MM.1S (cell line): ENCODE measurements at regions not wholly inside any gene's neighbourhood (a gene's known extent, or its start where the extent isn't known, plus 50 kb on each side); places are given as distances from the start of the nearest gene placed in this dataset.

Source experiments
- CTCF ChIP-seq: fragments of 300-600 bp; sonication (generic); IDR thresholded peaks from 2 replicates; pipeline ENCODE4 v1.5.1; 2016; ENCODE audit warnings: antibody characterized with exemption, low read length, mixed read lengths
- EZH2 ChIP-seq: fragments of 300-600 bp; sonication (generic); optimal IDR thresholded peaks from 2 replicates; pipeline ENCODE3; 2017; ENCODE audit warnings: low read depth, mild to moderate bottlenecking, antibody characterized with exemption, low read length, mixed read lengths

GRCh38 chr10:70942125-70942524 is 53.8 kb upstream of the PCBD1 start:
- TF ChIP-seq EZH2: no peak
- no peak for TF ChIP-seq CTCF
